Superior temporal gyrus (tissue), 1 donor: ENCODE measurements at regions not wholly inside any gene's neighbourhood (a gene's known extent, or its start where the extent isn't known, plus 50 kb on each side); places are given as distances from the start of the nearest gene placed in this dataset.

Experiments used
- DNase-seq: peaks from one replicate; pipeline ENCODE4 v3.0.0-alpha.2; 2016; ENCODE audit errors: extremely low spot score

DNA sequence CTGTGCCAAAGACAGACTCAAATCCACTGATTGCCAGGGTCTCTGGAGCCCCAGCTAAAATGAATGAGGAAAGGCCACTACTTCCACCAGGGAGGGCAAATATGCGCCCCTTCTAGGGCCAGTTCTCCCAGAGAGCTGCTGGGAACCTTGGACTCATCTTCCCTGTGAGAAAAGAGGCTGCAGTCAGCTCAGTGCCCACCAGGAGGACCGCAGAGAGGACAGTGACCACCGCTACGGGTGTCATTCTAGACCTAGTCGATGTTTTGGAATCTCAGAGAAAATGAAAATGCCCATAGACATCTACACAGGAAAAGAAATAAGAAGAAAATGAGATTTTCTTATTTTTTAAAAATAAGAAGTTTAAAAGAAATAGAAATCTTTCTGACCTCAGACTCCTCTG, 235.1 kb downstream of the UQCRFS1 start:
- no peak for DNase-seq

- no peak for DNase-seq
These were observed 240.7 kb downstream of the UQCRFS1 start for GRCh38 chr19:28972058-28972852.

DNA sequence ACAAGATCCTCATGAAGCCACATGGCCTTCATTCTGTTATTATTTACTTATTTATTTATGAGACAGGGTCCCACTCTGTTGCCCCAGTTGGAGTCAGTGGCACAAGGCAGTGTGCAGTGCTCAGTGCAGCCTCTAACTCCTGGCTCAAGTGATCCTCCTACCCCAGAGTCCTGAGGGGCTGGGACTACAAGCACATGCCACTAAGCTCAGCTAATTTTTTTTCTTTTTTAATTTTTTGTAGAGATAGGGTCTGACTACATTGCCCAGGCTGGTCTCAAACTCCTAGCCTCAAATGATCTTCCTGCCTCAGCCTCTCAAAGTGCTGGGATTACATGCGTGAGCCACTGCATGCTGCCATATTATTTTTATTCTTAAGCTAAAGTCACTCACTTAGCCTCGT, 241.4 kb downstream of the UQCRFS1 start:
- no peak for DNase-seq

- no peak for DNase-seq
These were observed 241.9 kb downstream of the UQCRFS1 start for GRCh38 chr19:28971049-28971448.

- DNase-seq, result no peak
These were observed 244.2 kb downstream of the UQCRFS1 start for GRCh38 chr19:28968721-28969120.

GRCh38 chr19:28966737-28967399, 246.1 kb downstream of the UQCRFS1 start:
- DNase-seq, result no peak

DNA sequence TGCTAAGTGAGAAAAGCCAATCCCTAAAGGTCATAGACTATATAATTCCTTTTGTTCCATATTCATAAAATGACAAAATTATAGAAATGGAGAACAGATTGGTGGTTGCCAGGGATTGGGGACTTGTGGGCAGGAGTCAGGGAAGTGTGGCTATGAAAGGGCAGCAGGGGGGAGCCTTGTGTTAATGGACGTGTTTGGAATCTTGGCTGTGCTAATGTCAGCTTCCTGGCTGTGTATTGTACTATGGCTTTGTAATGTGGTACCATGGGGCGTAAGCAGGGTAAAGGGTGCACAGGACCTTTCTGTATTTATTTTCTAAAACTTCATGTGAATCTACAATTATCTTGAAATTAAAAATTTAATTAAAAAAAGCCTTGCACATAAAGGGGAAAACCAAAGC, 248.5 kb downstream of the UQCRFS1 start:
- no peak for DNase-seq

DNA sequence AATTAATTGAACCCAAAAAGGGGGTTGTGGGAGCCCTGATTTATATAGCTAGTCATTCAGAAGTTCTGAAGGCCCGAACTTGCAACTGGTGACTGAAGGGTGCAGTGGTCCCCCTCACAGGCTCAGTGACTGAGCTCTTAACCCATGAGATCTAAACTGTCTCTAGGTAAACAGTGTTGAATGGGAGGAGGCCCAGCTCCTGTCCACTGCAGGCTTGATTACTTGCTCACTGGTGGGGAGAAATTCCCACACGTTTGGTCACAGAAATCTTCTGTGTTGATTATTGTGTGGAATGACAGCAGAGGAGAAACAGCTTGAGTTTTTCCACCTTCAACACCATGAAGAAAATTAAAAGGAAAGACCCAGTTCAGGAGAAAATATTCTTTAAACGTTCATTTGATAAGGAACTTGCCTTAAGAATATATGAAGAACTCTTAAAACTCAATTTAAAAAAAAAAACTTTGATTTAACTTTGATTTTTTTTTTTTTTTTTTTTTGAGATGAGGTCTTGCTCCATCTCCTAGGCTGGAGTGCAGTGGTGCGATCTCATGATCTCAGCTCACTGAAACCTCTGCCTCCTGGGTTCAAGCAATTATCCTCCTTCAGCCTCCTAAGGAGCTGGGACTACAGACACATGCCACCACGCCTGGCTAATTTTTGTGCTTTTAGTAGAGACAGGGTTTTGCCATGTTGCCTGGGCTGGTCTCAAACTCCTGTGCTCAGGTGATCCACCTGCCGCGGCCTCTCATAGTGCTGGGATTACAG, 249.3 kb downstream of the UQCRFS1 start:
- no peak for DNase-seq

- DNase-seq, result no peak
These were observed 251.0 kb downstream of the UQCRFS1 start for GRCh38 chr19:28961772-28962500.

DNA sequence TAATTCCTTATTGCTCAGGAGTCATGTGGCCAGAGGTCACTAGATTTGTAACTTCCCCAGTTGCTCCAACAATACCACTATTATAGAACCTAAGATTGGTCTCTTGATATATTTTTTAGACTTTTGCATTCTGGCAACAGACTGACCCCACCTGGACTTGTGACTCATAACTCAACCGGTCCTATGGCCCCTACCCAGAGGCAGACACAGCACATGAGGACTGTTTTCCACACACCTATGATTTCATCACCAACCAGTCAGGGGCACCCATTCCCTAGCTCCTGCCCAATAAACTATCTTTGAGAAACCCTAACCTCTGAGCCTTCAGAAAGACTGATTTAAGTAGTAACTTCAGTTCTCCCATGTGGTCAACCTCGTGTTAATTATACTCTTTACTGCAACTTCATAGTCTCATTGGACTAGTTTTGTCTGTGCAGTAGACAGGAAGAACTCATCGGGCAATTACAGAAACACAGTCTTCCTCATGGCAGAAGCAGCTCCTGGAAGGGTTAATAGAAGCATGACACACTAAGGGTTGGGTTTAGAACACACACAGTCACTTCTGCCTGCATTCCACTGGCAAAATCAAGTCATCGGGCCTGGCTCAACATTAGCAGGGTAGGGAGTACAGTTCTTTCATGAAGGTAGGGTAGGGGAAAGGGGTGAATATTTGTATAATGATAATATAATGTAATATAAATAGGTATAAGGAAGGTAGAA, 251.8 kb downstream of the UQCRFS1 start:
- DNase-seq, result no peak

- DNase-seq, result no peak
These were observed 252.4 kb downstream of the UQCRFS1 start for GRCh38 chr19:28960586-28960985.

DNA sequence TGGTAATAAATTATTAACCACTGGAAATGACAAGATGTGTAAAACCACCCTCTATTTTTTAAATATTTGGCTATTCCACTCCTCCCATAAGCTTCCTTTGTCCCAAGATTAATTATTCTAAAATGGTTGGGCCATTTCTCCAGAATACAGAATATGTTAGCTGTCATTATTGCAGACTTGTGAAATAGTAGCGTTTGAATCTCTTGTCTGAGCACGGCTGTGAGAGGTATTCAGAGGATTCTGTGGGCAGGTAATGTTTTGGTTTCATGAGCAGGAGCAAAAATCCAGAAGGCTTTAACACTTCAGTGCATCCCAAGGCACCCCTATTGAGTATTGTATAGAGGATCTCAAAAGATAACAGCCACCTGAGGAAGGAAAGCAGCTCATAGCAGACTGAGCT, 256.0 kb downstream of the UQCRFS1 start:
- no peak for DNase-seq

- DNase-seq, result no peak
These were observed 256.5 kb downstream of the UQCRFS1 start for GRCh38 chr19:28956421-28956820.

GRCh38 chr19:28949535-28949934, 263.4 kb downstream of the UQCRFS1 start:
- no peak for DNase-seq

DNA sequence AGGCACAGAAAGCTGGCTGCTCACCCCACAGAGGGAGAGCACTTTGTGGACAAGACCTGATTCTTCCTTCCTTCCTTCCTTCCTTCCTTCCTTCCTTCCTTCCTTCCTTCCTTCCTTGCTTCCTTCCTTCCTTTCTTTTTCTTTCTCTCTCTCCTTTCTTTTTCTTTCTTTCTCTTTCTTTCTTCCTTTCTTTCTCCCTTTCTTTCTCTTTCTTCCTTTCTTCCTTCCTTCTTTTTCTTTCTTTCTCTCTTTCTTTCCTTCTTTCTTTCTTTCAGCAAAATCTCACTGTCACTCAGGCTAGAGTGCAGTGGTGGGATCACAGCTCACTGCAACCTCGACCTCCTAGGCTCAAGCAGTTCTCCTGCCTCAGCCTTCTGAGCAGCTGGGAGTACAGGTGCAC, 263.9 kb downstream of the UQCRFS1 start:
- DNase-seq, result no peak

DNA sequence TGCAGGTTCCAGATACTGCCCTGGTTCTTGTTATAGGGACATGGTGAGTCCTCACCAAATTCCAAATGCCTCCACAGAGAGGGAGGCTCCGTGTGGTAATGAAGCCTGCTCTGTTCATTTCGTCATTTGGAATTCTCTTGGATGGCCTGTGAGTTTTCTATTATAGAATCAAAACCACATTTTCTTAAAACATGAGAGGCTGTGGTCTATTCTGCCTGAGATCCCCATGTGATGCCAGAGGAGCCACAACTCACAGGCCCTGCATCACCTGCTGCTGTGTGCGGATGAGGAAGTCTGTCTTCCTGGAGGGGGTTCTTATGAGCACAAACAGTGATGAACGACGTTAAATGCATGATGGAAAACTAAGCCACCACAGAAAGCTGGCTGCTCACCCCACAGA, 264.4 kb downstream of the UQCRFS1 start:
- no peak for DNase-seq

DNA sequence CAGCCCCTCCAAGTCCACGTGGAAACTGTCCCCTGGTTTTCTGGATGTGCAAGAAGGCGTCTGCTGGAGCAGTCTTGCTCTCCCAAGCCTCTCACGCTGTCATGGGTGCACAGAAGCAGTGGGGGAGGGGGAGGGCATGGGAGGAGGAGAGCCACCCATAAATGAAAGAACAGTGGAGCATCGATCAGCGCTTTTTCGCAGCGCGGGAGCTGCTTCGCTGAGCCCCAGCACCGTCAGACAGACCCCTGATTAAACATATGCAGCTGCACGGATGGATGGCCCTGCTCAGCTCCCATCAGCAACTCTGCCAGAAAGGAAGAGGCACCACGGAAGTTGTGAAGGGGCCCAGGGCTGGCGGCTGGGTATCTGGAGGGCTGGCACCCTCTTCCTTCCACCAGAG, 264.9 kb downstream of the UQCRFS1 start:
- no peak for DNase-seq

DNA sequence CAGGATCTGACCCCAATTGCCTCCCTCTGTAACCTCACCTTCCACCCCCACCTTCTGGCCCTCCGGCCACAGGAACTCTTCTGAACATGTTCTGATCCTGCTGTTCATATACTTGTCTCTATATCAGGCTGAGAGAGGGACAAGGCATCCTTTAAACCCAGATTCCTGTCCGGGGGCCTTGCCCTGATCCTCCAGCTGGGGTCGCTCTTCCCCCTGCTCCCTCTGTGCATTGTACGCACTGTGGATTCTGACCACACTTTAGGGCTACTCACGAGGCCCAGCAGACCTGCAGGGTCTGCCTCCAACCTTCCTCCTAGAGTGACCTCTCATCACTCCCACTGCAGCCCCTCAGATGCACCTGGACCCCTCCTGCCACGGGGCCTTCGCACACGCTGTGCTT, 269.3 kb downstream of the UQCRFS1 start:
- no peak for DNase-seq

DNA sequence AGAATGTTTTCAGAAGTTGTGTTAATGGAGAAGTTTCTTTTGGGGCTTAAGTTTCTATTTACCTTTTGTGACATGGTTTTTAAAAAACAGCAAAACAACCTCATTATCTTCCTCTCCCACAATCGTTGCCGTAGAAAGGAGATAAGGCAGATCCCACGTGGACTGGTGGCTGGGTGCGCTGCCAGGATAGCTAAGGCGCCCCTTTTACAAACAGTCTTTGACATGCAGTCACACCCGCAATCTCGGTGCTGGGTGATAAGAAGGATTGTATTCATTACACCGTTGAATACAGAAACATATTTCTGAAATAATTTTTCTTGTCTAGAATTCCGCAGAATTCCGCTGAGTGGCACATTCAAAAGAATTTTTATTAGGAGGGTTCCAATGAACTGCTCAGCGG, 271.1 kb downstream of the UQCRFS1 start:
- no peak for DNase-seq

GRCh38 chr19:28940751-28941500, 272.0 kb downstream of the UQCRFS1 start:
- peak; percentile 53 for DNase-seq

GRCh38 chr19:28939236-28939635, 273.7 kb downstream of the UQCRFS1 start:
- no peak for DNase-seq
